OCI-LY7 (cell line): ENCODE measurements at regions not wholly inside any gene's neighbourhood (a gene's known extent, or its start where the extent isn't known, plus 50 kb on each side); places are given as distances from the start of the nearest gene placed in this dataset.

Source experiments
- BruUV-seq: library from RNA; stranded (reverse); fragments of 400-500 nt; replicated peaks from 2 replicates; lab custom pipeline; 2021; lab: Mats Ljungman, UMichigan
- CTCF ChIA-PET: fragments of 300-600 bp; sonication (Branson Sonifier 250); formaldehyde crosslinking; loops from one replicate; lab custom pipeline; 2022; ENCODE audit warnings: antibody characterized with exemption; ENCODE audit not compliant: unreplicated experiment; lab: Charles Lee
- POLR2A ChIA-PET: fragments of 300-600 bp; sonication (Branson Sonifier 250); formaldehyde crosslinking; loops from one replicate; lab custom pipeline; 2022; ENCODE audit warnings: antibody characterized with exemption; lab: Charles Lee
- DNase-seq: peaks from one replicate; pipeline ENCODE4 v3.0.0-alpha.2; 2015; ENCODE audit warnings: low spot score
- H2AFZ ChIP-seq: fragments of 200-600 bp; sonication (generic), shearing (Covaris generic); 2 replicates; pipeline ENCODE4 v1.6.1; 2014; ENCODE audit warnings: mild to moderate bottlenecking, antibody characterized with exemption, low read length, moderate library complexity
- H3K27ac ChIP-seq: fragments of 200-600 bp; sonication (generic); 2 replicates; pipeline ENCODE4 v1.5.1; 2014; ENCODE audit warnings: mixed run types, low read depth, mild to moderate bottlenecking, moderate library complexity, low read length, inconsistent platforms; ENCODE audit not compliant: poor library complexity, severe bottlenecking
- H3K36me3 ChIP-seq: fragments of 200-600 bp; sonication (generic); 2 replicates; pipeline ENCODE4 v1.6.1; 2014; ENCODE audit warnings: mild to moderate bottlenecking, antibody characterized with exemption, low read length, moderate library complexity, mixed read lengths; ENCODE audit not compliant: insufficient read depth
- H3K4me1 ChIP-seq: fragments of 200-600 bp; sonication (generic); 2 replicates; pipeline ENCODE4 v1.5.1; 2014; ENCODE audit warnings: mild to moderate bottlenecking, low read length; ENCODE audit not compliant: insufficient read depth, poor library complexity, severe bottlenecking
- H3K4me2 ChIP-seq: fragments of 200-600 bp; sonication (generic); 2 replicates; pipeline ENCODE4 v1.6.1; 2014; ENCODE audit warnings: mild to moderate bottlenecking, low read length
- H3K4me3 ChIP-seq: fragments of 200-600 bp; sonication (generic); 2 replicates; pipeline ENCODE4 v1.5.1; 2014; ENCODE audit warnings: mild to moderate bottlenecking, low read depth, low read length; ENCODE audit not compliant: poor library complexity, severe bottlenecking
- H3K79me2 ChIP-seq: fragments of 200-600 bp; sonication (generic); 2 replicates; pipeline ENCODE4 v1.6.1; 2016; ENCODE audit warnings: low read depth, mild to moderate bottlenecking, low read length, moderate library complexity, mixed read lengths; ENCODE audit not compliant: insufficient read depth
- H3K9me2 ChIP-seq: fragments of 200-600 bp; sonication (generic); 2 replicates; pipeline ENCODE4 v1.6.1; 2016; ENCODE audit warnings: mild to moderate bottlenecking, low read length, mixed read lengths; ENCODE audit not compliant: insufficient read depth
- H3K9me3 ChIP-seq: fragments of 200-600 bp; sonication (generic); 2 replicates; pipeline ENCODE4 v1.6.1; 2014; ENCODE audit warnings: mild to moderate bottlenecking, mixed run types, low read length, mixed read lengths
- H4K20me1 ChIP-seq: fragments of 200-600 bp; sonication (generic); 2 replicates; pipeline ENCODE4 v1.6.1; 2014; ENCODE audit warnings: mild to moderate bottlenecking, antibody characterized with exemption, low read length, moderate library complexity, mixed read lengths; ENCODE audit not compliant: insufficient read depth
- EZH2phosphoT487 ChIP-seq: fragments of 200-600 bp; sonication (generic); IDR thresholded peaks from 2 replicates; pipeline ENCODE4 v1.6.1; 2018; ENCODE audit warnings: low read depth, borderline replicate concordance, mild to moderate bottlenecking, mixed run types, antibody characterized with exemption, low read length, moderate library complexity, mixed read lengths
- intact Hi-C: fragments of 100-400 bp; cut with micrococcal nuclease; formaldehyde crosslinking; loops from one replicate; pipeline ENCODE4 v1.10.0; 2022; ENCODE audit not compliant: unreplicated experiment
- TF ChIP-seq, protein P1 (sequence below): fragments of 200-600 bp; sonication (generic); conservative IDR thresholded peaks from 2 replicates; pipeline ENCODE4 v1.5.1; 2014; ENCODE audit warnings: mild to moderate bottlenecking, antibody characterized with exemption, low read length, moderate library complexity, mixed read lengths

DNA sequence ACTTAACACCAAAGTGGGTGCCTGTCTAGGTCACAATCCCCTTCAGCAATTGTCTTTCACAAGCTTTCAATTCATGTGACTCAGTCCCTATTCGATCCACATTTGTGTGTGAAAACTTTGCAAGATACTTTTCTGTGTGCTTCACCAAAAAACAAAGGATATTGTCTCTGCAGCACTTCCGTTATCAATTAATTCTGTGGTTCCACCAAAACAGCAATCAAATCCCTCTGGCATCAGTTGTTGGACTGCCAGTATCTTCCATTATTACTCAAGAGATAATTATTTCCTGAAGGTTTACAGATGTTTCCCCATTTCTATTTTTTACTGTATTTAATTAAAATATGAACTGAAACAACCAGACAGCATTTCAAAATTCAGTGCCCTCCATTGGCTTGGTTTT lies 481.4 kb downstream of the SUCLA2 start:
- intact Hi-C loops: no loop called here
- Histone ChIP-seq H3K36me3 (no peaks in the 10 kb centered on the region), H3K4me1 (no peaks in the 10 kb centered on the region), H3K27ac (no peak overlapping the region), H4K20me1 (no peaks in the 10 kb centered on the region), H3K4me3 (no peak overlapping the region), H3K9me2 (no peaks in the 10 kb centered on the region), H2AFZ (no peak overlapping the region), H3K79me2 (no peaks in the 10 kb centered on the region), H3K4me2 (no peak overlapping the region), H3K9me3 (0 out of 2 replicates have a peak, but pooled peaks cover 7% of the 10 kb centered on the region)
- BruUV-seq: no TSS peak
- no peak for TF ChIP-seq EZH2phosphoT487
- TF ChIP-seq, protein P1, sequence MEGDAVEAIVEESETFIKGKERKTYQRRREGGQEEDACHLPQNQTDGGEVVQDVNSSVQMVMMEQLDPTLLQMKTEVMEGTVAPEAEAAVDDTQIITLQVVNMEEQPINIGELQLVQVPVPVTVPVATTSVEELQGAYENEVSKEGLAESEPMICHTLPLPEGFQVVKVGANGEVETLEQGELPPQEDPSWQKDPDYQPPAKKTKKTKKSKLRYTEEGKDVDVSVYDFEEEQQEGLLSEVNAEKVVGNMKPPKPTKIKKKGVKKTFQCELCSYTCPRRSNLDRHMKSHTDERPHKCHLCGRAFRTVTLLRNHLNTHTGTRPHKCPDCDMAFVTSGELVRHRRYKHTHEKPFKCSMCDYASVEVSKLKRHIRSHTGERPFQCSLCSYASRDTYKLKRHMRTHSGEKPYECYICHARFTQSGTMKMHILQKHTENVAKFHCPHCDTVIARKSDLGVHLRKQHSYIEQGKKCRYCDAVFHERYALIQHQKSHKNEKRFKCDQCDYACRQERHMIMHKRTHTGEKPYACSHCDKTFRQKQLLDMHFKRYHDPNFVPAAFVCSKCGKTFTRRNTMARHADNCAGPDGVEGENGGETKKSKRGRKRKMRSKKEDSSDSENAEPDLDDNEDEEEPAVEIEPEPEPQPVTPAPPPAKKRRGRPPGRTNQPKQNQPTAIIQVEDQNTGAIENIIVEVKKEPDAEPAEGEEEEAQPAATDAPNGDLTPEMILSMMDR: no peak
- no peak for DNase-seq
- ChIA-PET CTCF (no interaction called here), POLR2A (no interaction called here)

DNA sequence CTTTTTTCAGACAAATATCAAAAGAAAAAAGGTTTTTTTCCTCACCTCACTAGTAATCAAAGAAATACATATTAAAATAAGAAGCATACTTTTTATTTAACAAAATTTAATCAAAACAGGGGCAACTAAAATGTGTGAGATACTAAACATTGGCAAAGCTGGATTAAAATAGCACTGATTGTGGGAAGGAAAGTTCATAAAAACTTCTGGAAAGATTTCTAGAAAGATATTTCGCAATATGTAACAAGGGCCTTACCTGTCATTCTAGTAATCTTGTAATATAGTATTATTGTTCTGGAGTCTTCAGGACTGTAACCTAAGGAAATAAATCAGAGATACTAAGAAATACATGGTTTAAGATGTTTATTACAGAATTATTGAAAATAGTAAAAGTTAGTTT lies 482.5 kb downstream of the SUCLA2 start:
- H3K9me2 ChIP-seq: no peaks in the 10 kb centered on the region
- no peak overlapping the region for H3K4me2 ChIP-seq
- TF ChIP-seq EZH2phosphoT487: no peak
- TF ChIP-seq, protein P1: no peak
- 0 out of 2 replicates have a peak, but pooled peaks cover 7% of the 10 kb centered on the region for H3K9me3 ChIP-seq
- no peaks in the 10 kb centered on the region for H3K36me3 ChIP-seq
- no TSS peak for BruUV-seq
- H3K27ac ChIP-seq: no peak overlapping the region
- no peak overlapping the region for H3K4me3 ChIP-seq
- no peaks in the 10 kb centered on the region for H3K79me2 ChIP-seq
- ChIA-PET POLR2A (no interaction called here), CTCF (no interaction called here)
- H3K4me1 ChIP-seq: no peaks in the 10 kb centered on the region
- intact Hi-C loops: no loop called here
- DNase-seq: no peak
- H4K20me1 ChIP-seq: no peaks in the 10 kb centered on the region
- H2AFZ ChIP-seq: no peak overlapping the region

DNA sequence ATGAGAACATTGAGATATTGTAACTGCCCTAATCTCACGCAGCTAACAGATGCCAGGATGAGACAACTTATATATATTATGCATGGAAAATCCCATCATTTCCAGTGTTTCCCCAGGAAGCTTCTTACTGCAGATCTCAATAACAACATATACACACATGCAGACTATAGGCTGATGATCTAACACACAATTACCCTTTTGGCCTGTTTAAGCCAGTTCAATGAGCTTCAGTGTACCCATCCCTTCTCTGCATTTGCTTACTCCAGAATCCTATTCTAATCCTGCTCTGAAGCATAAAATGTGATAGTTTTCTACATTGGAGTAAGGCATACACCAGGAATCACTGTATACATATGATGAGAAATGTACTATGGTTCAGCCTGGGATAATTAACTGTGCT lies 489.4 kb downstream of the SUCLA2 start:
- Histone ChIP-seq H3K9me2 (no peaks in the 10 kb centered on the region), H2AFZ (no peak overlapping the region), H3K4me1 (no peaks in the 10 kb centered on the region), H3K4me3 (no peak overlapping the region), H3K27ac (no peak overlapping the region), H4K20me1 (no peaks in the 10 kb centered on the region), H3K4me2 (no peak overlapping the region), H3K79me2 (no peaks in the 10 kb centered on the region), H3K9me3 (0 out of 2 replicates have a peak, but pooled peaks cover 7% of the 10 kb centered on the region), H3K36me3 (no peaks in the 10 kb centered on the region)
- intact Hi-C loops: no loop called here
- CTCF ChIA-PET: no interaction called here
- TF ChIP-seq, protein P1: no peak
- TF ChIP-seq EZH2phosphoT487: no peak
- POLR2A ChIA-PET: no interaction called here
- DNase-seq: no peak
- no TSS peak for BruUV-seq
